OCI-LY7 (cell line): ENCODE measurements at regions not wholly inside any gene's neighbourhood (a gene's known extent, or its start where the extent isn't known, plus 50 kb on each side); places are given as distances from the start of the nearest gene placed in this dataset.

Experiments used
- BruUV-seq: library from RNA; stranded (reverse); fragments of 400-500 nt; replicated peaks from 2 replicates; lab custom pipeline; 2021; lab: Mats Ljungman, UMichigan
- CTCF ChIA-PET: fragments of 300-600 bp; sonication (Branson Sonifier 250); formaldehyde crosslinking; loops from one replicate; lab custom pipeline; 2022; ENCODE audit warnings: antibody characterized with exemption; ENCODE audit not compliant: unreplicated experiment; lab: Charles Lee
- POLR2A ChIA-PET: fragments of 300-600 bp; sonication (Branson Sonifier 250); formaldehyde crosslinking; loops from one replicate; lab custom pipeline; 2022; ENCODE audit warnings: antibody characterized with exemption; lab: Charles Lee
- DNase-seq: peaks from one replicate; pipeline ENCODE4 v3.0.0-alpha.2; 2015; ENCODE audit warnings: low spot score
- H2AFZ ChIP-seq: fragments of 200-600 bp; sonication (generic), shearing (Covaris generic); 2 replicates; pipeline ENCODE4 v1.6.1; 2014; ENCODE audit warnings: mild to moderate bottlenecking, antibody characterized with exemption, low read length, moderate library complexity
- H3K27ac ChIP-seq: fragments of 200-600 bp; sonication (generic); 2 replicates; pipeline ENCODE4 v1.5.1; 2014; ENCODE audit warnings: mixed run types, low read depth, mild to moderate bottlenecking, moderate library complexity, low read length, inconsistent platforms; ENCODE audit not compliant: poor library complexity, severe bottlenecking
- H3K36me3 ChIP-seq: fragments of 200-600 bp; sonication (generic); 2 replicates; pipeline ENCODE4 v1.6.1; 2014; ENCODE audit warnings: mild to moderate bottlenecking, antibody characterized with exemption, low read length, moderate library complexity, mixed read lengths; ENCODE audit not compliant: insufficient read depth
- H3K4me1 ChIP-seq: fragments of 200-600 bp; sonication (generic); 2 replicates; pipeline ENCODE4 v1.5.1; 2014; ENCODE audit warnings: mild to moderate bottlenecking, low read length; ENCODE audit not compliant: insufficient read depth, poor library complexity, severe bottlenecking
- H3K4me2 ChIP-seq: fragments of 200-600 bp; sonication (generic); 2 replicates; pipeline ENCODE4 v1.6.1; 2014; ENCODE audit warnings: mild to moderate bottlenecking, low read length
- H3K4me3 ChIP-seq: fragments of 200-600 bp; sonication (generic); 2 replicates; pipeline ENCODE4 v1.5.1; 2014; ENCODE audit warnings: mild to moderate bottlenecking, low read depth, low read length; ENCODE audit not compliant: poor library complexity, severe bottlenecking
- H3K79me2 ChIP-seq: fragments of 200-600 bp; sonication (generic); 2 replicates; pipeline ENCODE4 v1.6.1; 2016; ENCODE audit warnings: low read depth, mild to moderate bottlenecking, low read length, moderate library complexity, mixed read lengths; ENCODE audit not compliant: insufficient read depth
- H3K9me2 ChIP-seq: fragments of 200-600 bp; sonication (generic); 2 replicates; pipeline ENCODE4 v1.6.1; 2016; ENCODE audit warnings: mild to moderate bottlenecking, low read length, mixed read lengths; ENCODE audit not compliant: insufficient read depth
- H3K9me3 ChIP-seq: fragments of 200-600 bp; sonication (generic); 2 replicates; pipeline ENCODE4 v1.6.1; 2014; ENCODE audit warnings: mild to moderate bottlenecking, mixed run types, low read length, mixed read lengths
- H4K20me1 ChIP-seq: fragments of 200-600 bp; sonication (generic); 2 replicates; pipeline ENCODE4 v1.6.1; 2014; ENCODE audit warnings: mild to moderate bottlenecking, antibody characterized with exemption, low read length, moderate library complexity, mixed read lengths; ENCODE audit not compliant: insufficient read depth
- CTCF ChIP-seq: fragments of 200-600 bp; sonication (generic); conservative IDR thresholded peaks from 2 replicates; pipeline ENCODE4 v1.5.1; 2014; ENCODE audit warnings: mild to moderate bottlenecking, antibody characterized with exemption, low read length, moderate library complexity, mixed read lengths
- EZH2phosphoT487 ChIP-seq: fragments of 200-600 bp; sonication (generic); IDR thresholded peaks from 2 replicates; pipeline ENCODE4 v1.6.1; 2018; ENCODE audit warnings: low read depth, borderline replicate concordance, mild to moderate bottlenecking, mixed run types, antibody characterized with exemption, low read length, moderate library complexity, mixed read lengths
- intact Hi-C: fragments of 100-400 bp; cut with micrococcal nuclease; formaldehyde crosslinking; loops from one replicate; pipeline ENCODE4 v1.10.0; 2022; ENCODE audit not compliant: unreplicated experiment

- ChIA-PET CTCF (no interaction called here), POLR2A (no interaction called here)
- Histone ChIP-seq H3K27ac (no peak overlapping the region), H3K4me2 (no peak overlapping the region), H3K79me2 (no peaks in the 10 kb centered on the region), H3K4me3 (no peak overlapping the region), H3K9me3 (no peaks in the 10 kb centered on the region), H4K20me1 (no peaks in the 10 kb centered on the region), H3K36me3 (no peaks in the 10 kb centered on the region), H2AFZ (no peak overlapping the region), H3K4me1 (no peaks in the 10 kb centered on the region), H3K9me2 (no peaks in the 10 kb centered on the region)
- TF ChIP-seq EZH2phosphoT487 = no peak
- TF ChIP-seq CTCF = no peak
- BruUV-seq = no TSS peak
- DNase-seq = no peak
- intact Hi-C loops = no loop called here
These were observed 373.8 kb downstream of the TMEM182 start for GRCh38 chr2:103135679-103136078.

GRCh38 chr2:103138123-103138901, 376.5 kb downstream of the TMEM182 start:
- H3K79me2 ChIP-seq = no peaks in the 10 kb centered on the region
- no peaks in the 10 kb centered on the region for H3K9me2 ChIP-seq
- BruUV-seq = no TSS peak
- no peak overlapping the region for H2AFZ ChIP-seq
- intact Hi-C loops = no loop called here
- TF ChIP-seq CTCF = no peak
- TF ChIP-seq EZH2phosphoT487 = no peak
- POLR2A ChIA-PET = no interaction called here
- H3K9me3 ChIP-seq = no peaks in the 10 kb centered on the region
- H3K27ac ChIP-seq = no peak overlapping the region
- no peaks in the 10 kb centered on the region for H4K20me1 ChIP-seq
- H3K36me3 ChIP-seq = no peaks in the 10 kb centered on the region
- no peak overlapping the region for H3K4me3 ChIP-seq
- CTCF ChIA-PET = no interaction called here
- H3K4me1 ChIP-seq = no peaks in the 10 kb centered on the region
- no peak for DNase-seq
- no peak overlapping the region for H3K4me2 ChIP-seq

- no TSS peak for BruUV-seq
- Histone ChIP-seq H3K9me3 (no peaks in the 10 kb centered on the region), H3K27ac (no peak overlapping the region), H3K36me3 (no peaks in the 10 kb centered on the region), H3K79me2 (no peaks in the 10 kb centered on the region), H3K4me3 (no peak overlapping the region), H4K20me1 (no peaks in the 10 kb centered on the region), H3K9me2 (no peaks in the 10 kb centered on the region), H3K4me1 (no peaks in the 10 kb centered on the region), H3K4me2 (no peak overlapping the region), H2AFZ (no peak overlapping the region)
- DNase-seq = no peak
- ChIA-PET POLR2A (no interaction called here), CTCF (no interaction called here)
- no peak for TF ChIP-seq CTCF
- TF ChIP-seq EZH2phosphoT487 = no peak
- intact Hi-C loops = no loop called here
These were observed 377.9 kb downstream of the TMEM182 start for GRCh38 chr2:103139628-103140268.
